Esophagus muscularis mucosa (tissue), 4 donors: ENCODE measurements at regions not wholly inside any gene's neighbourhood (a gene's known extent, or its start where the extent isn't known, plus 50 kb on each side); places are given as distances from the start of the nearest gene placed in this dataset.
"Not testable (repeated sequence)": the region's sequence is repeated elsewhere in the genome, so short reads cannot be mapped to it uniquely, and the experiment has no call there.

Source experiments
- DNase-seq: peaks from one replicate; pipeline ENCODE4 v3.0.0-alpha.2; 2017; ENCODE audit errors: extremely low spot score
- H3K27ac ChIP-seq, 4 donors: fragments of 200-600 bp; sonication (generic); replicated peaks in 1 of 4; 1 replicate in 3 of 4; 2 replicates in 1 of 4; pipeline ENCODE4 v1.5.1; 2016 to 2019; ENCODE audit warnings: mild to moderate bottlenecking in 1 of 4
- H3K27me3 ChIP-seq, 4 donors: fragments of 200-600 bp; sonication (generic); one replicate each; pipeline versions ENCODE4 v1.5.1 to v1.6.0; 2016 to 2019
- H3K36me3 ChIP-seq, 4 donors: fragments of 200-600 bp; sonication (generic); one replicate each; pipeline ENCODE4 v1.5.1; 2016 to 2019
- H3K4me1 ChIP-seq, 4 donors: fragments of 200-600 bp; sonication (generic); one replicate each; pipeline ENCODE4 v1.5.1; 2016 to 2019
- H3K4me3 ChIP-seq, 4 donors: fragments of 200-600 bp; sonication (generic); 1 replicate in 2 of 4; 2 replicates in 2 of 4; pipeline ENCODE4 v1.5.1; 2016 to 2019; ENCODE audit warnings: mild to moderate bottlenecking in 4 of 4, moderate library complexity in 1 of 4
- H3K9me3 ChIP-seq, 4 donors: fragments of 200-600 bp; sonication (generic); 1 replicate in 3 of 4; 2 replicates in 1 of 4; pipeline ENCODE4 v1.5.1; 2016 to 2019
- EP300 ChIP-seq: sonication (generic); formaldehyde crosslinking; IDR thresholded peaks from one replicate; pipeline ENCODE4 v1.6.1; 2017; ENCODE audit warnings: antibody characterized with exemption
- POLR2A ChIP-seq: fragments of 450-650 bp; IDR thresholded peaks from one replicate; pipeline ENCODE4 v1.6.1; 2017; ENCODE audit warnings: antibody characterized with exemption, moderate library complexity, mild to moderate bottlenecking, low read depth
- POLR2AphosphoS5 ChIP-seq, 2 donors: sonication (generic); formaldehyde crosslinking; IDR thresholded peaks; one replicate each; pipeline ENCODE4 v1.6.1; 2017; ENCODE audit warnings: antibody characterized with exemption in 2 of 2
- WGBS: methylation state at CpG from one replicate; pipeline ENCODE4 v1.1.5; 2018; 5-methylcytosine and 5-hydroxymethylcytosine counted together
- intact Hi-C: fragments of 100-400 bp; cut with DNase I; formaldehyde crosslinking; loops from one replicate; pipeline ENCODE4 v1.15.1; 2023
- TF ChIP-seq, protein P1 (sequence below), 3 experiments: fragments of 200-600 bp in 2 of 3; fragments of 450-650 bp in 1 of 3; sonication (generic) in 2 of 3; IDR thresholded peaks; one replicate each; pipeline ENCODE4 v1.5.1; 2017 to 2019; ENCODE audit warnings: antibody characterized with exemption in 3 of 3, mild to moderate bottlenecking in 2 of 3, moderate library complexity in 1 of 3

GRCh38 chr3:25844891-25845290 lies 55.0 kb downstream of the OXSM start:
- Histone ChIP-seq H3K36me3 (no peaks in the 10 kb centered on the region), H3K4me1 (peaks cover 0 to 5% (median 0%) of the 10 kb centered on the region in 4 donors), H3K9me3 (no peaks in the 10 kb centered on the region), H3K27ac (no peak overlapping the region), H3K4me3 (no peak overlapping the region), H3K27me3 (no peaks in the 10 kb centered on the region)
- intact Hi-C loops: loop anchor here (2.0 to 5.0 kb wide), 2 partner anchors 272 to 868 kb away; no protein-coding TSS in a partner anchor
- WGBS: 36% methylated on average over 1 of the region's 1 CpG
- no peak for DNase-seq
- TF ChIP-seq EP300 (no peak), POLR2AphosphoS5 (IDR thresholded peaks at IDR 0.05) (no peak), POLR2A (no peak)
- TF ChIP-seq, protein P1, sequence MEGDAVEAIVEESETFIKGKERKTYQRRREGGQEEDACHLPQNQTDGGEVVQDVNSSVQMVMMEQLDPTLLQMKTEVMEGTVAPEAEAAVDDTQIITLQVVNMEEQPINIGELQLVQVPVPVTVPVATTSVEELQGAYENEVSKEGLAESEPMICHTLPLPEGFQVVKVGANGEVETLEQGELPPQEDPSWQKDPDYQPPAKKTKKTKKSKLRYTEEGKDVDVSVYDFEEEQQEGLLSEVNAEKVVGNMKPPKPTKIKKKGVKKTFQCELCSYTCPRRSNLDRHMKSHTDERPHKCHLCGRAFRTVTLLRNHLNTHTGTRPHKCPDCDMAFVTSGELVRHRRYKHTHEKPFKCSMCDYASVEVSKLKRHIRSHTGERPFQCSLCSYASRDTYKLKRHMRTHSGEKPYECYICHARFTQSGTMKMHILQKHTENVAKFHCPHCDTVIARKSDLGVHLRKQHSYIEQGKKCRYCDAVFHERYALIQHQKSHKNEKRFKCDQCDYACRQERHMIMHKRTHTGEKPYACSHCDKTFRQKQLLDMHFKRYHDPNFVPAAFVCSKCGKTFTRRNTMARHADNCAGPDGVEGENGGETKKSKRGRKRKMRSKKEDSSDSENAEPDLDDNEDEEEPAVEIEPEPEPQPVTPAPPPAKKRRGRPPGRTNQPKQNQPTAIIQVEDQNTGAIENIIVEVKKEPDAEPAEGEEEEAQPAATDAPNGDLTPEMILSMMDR (IDR thresholded peaks at IDR 0.05): no peak

DNA sequence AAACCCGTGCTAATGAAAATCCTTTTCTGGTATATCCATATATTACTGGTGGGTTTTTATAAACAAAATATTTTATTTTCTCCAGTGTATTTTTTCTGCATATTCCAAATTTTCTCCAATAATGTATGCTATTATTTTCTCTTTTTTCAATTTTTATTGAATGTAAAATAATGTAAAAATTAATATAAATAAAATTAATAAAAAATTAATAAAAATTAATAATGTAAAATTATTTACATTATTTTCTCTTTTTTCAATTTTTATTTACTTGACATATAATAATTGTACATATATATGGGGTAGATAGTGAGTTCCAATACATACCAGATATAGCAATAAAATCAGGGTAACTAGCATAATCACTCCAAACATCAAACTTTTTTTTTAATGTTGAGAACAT lies 56.4 kb downstream of the OXSM start:
- DNase-seq: no peak
- 90% methylated on average over 1 of the region's 1 CpG for WGBS
- H3K9me3 ChIP-seq: no peaks in the 10 kb centered on the region
- H3K4me1 ChIP-seq: peaks cover 0 to 5% (median 0%) of the 10 kb centered on the region in 4 donors
- intact Hi-C loops: no loop called here
- H3K27me3 ChIP-seq: no peaks in the 10 kb centered on the region
- TF ChIP-seq POLR2A: no peak
- no peak for TF ChIP-seq EP300
- TF ChIP-seq, protein P1 (IDR thresholded peaks at IDR 0.05): no peak
- no peak overlapping the region for H3K4me3 ChIP-seq
- no peak overlapping the region for H3K27ac ChIP-seq
- no peaks in the 10 kb centered on the region for H3K36me3 ChIP-seq

- H3K9me3 ChIP-seq: no peaks in the 10 kb centered on the region
- TF ChIP-seq, protein P1 (IDR thresholded peaks at IDR 0.05): no peak
- no peak for TF ChIP-seq POLR2AphosphoS5 (IDR thresholded peaks at IDR 0.05)
- no peak for TF ChIP-seq EP300
- no peak for TF ChIP-seq POLR2A
- H3K36me3 ChIP-seq: no peaks in the 10 kb centered on the region
- H3K4me1 ChIP-seq: peaks cover 0 to 11% (median 5%) of the 10 kb centered on the region in 4 donors
- intact Hi-C loops: no loop called here
- H3K27me3 ChIP-seq: no peaks in the 10 kb centered on the region
- no peak overlapping the region for H3K4me3 ChIP-seq
- 98% methylated on average over 6 of the region's 6 CpGs for WGBS
- no peak overlapping the region for H3K27ac ChIP-seq
- no peak for DNase-seq
Measured at GRCh38 chr3:25849091-25849490, 59.2 kb downstream of the OXSM start.

DNA sequence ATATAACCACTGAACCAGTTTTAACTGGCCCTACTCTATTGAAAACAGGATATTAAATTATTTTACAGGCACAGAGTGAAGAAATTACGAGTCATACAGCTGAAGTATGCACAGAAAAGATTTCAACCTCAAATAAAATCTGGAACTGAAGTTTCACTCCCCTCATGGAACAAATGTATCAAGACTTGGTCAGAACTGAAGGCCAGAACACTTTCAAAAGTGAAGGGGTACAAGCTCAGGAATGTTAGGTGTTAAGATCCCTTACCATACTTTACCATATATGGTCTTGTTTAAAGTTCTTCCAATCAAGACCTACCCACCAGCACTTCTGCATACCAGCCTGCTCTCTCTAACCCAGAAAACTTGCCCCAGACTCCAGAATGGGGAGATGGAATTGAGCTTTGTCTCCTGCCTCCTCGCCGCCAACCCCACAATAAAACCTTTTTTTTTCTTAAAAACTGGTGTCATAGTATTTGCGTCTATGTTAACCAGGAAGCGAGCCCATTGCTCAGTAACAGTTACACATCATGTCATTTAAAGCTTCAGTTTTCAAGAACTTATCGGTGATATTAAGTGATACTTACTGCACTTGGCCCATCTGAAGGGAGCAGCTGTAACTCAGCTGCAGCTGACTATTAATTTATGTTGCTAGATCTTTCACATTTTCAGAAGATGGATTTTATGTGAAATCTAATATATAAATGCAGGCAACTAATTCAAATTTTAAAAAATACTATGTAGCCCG lies 59.9 kb downstream of the OXSM start:
- Histone ChIP-seq H3K9me3 (no peaks in the 10 kb centered on the region), H3K27me3 (no peaks in the 10 kb centered on the region), H3K4me3 (no peak overlapping the region), H3K4me1 (peaks cover 0 to 13% (median 12%) of the 10 kb centered on the region in 4 donors), H3K36me3 (no peaks in the 10 kb centered on the region), H3K27ac (no peak overlapping the region)
- no peak for DNase-seq
- TF ChIP-seq EP300 (no peak), POLR2A (no peak)
- TF ChIP-seq, protein P1 (IDR thresholded peaks at IDR 0.05): no peak
- 94% methylated on average over 7 of the region's 7 CpGs for WGBS
- intact Hi-C loops: no loop called here

GRCh38 chr3:25851693-25852259 lies 61.9 kb downstream of the OXSM start:
- H3K27me3 ChIP-seq, DNase-seq, H3K4me3 ChIP-seq, H3K27ac ChIP-seq, H3K9me3 ChIP-seq, intact Hi-C loops, H3K36me3 ChIP-seq: not testable (repeated sequence)
- peaks cover 0 to 15% (median 10%) of the 10 kb centered on the region in 4 donors for H3K4me1 ChIP-seq
- WGBS: 98% methylated on average over 8 of the region's 21 CpGs
